CD4-positive, CD25-positive, alpha-beta regulatory T cell (primary cell): ENCODE measurements at regions not wholly inside any gene's neighbourhood (a gene's known extent, or its start where the extent isn't known, plus 50 kb on each side); places are given as distances from the start of the nearest gene placed in this dataset.
"Not testable (repeated sequence)": the region's sequence is repeated elsewhere in the genome, so short reads cannot be mapped to it uniquely, and the experiment has no call there.

Experiments used
- ATAC-seq, 2 donors: fragments of 150-1000 bp; cut with Tn5 transposase; one replicate each; pipeline ENCODE4 v1.10.0; 2021; ENCODE audit warnings: low read depth in 2 of 2, moderate number of reproducible peaks in 2 of 2, moderate library complexity in 1 of 2
- DNase-seq, 3 donors: peaks; one replicate each; pipeline versions ENCODE4 v3.0.0 to v3.0.0-alpha.2; 2012 to 2022; ENCODE audit warnings: mixed read lengths in 1 of 3
- H3K27ac ChIP-seq: one replicate; pipeline ENCODE4 v1.7.0; 2013; ENCODE audit warnings: mild to moderate bottlenecking, low read length; ENCODE audit not compliant: insufficient read depth, poor library complexity, severe bottlenecking
- H3K27me3 ChIP-seq: one replicate; pipeline ENCODE4 v1.7.0; 2013; ENCODE audit warnings: low read length; ENCODE audit not compliant: control insufficient read depth, insufficient read depth
- H3K36me3 ChIP-seq: one replicate; pipeline ENCODE4 v1.7.0; 2013; ENCODE audit warnings: mild to moderate bottlenecking, low read length, moderate library complexity; ENCODE audit not compliant: control insufficient read depth, insufficient read depth
- H3K4me1 ChIP-seq: 2 replicates; pipeline ENCODE4 v1.7.0; 2013; ENCODE audit warnings: mild to moderate bottlenecking, low read length; ENCODE audit not compliant: insufficient read depth, control insufficient read depth, poor library complexity, severe bottlenecking
- H3K4me3 ChIP-seq: one replicate; pipeline ENCODE4 v1.7.0; 2013; ENCODE audit warnings: low read depth, mild to moderate bottlenecking, low read length, moderate library complexity
- H3K9me3 ChIP-seq, 2 experiments: 1 replicate in 1 of 2; 2 replicates in 1 of 2; pipeline ENCODE4 v1.7.0; 2013; ENCODE audit warnings: low read length in 2 of 2, mild to moderate bottlenecking in 1 of 2, moderate library complexity in 1 of 2; ENCODE audit not compliant: control insufficient read depth in 2 of 2
- H3K27ac Mint-ChIP-seq, 3 donors: one replicate each; pipeline ENCODE4 v1.8.0; 2020 to 2022; ENCODE audit warnings: mild to moderate bottlenecking in 3 of 3, mixed read lengths in 3 of 3, moderate library complexity in 2 of 3
- H3K27me3 Mint-ChIP-seq: one replicate; pipeline ENCODE4 v1.8.0; 2022; ENCODE audit warnings: mild to moderate bottlenecking, mixed read lengths
- H3K36me3 Mint-ChIP-seq: one replicate; pipeline ENCODE4 v1.8.0; 2020; ENCODE audit warnings: mixed read lengths
- H3K4me1 Mint-ChIP-seq, 4 donors: one replicate each; pipeline ENCODE4 v1.8.0; 2020 to 2022; ENCODE audit warnings: mixed read lengths in 4 of 4, mild to moderate bottlenecking in 1 of 4
- H3K4me3 Mint-ChIP-seq, 4 donors: one replicate each; pipeline ENCODE4 v1.8.0; 2020 to 2022; ENCODE audit warnings: mild to moderate bottlenecking in 4 of 4, mixed read lengths in 4 of 4, moderate library complexity in 3 of 4
- H3K9me3 Mint-ChIP-seq, 7 donors: one replicate each; pipeline ENCODE4 v1.8.0; 2020 to 2022; ENCODE audit warnings: mixed read lengths in 7 of 7, mild to moderate bottlenecking in 3 of 7, moderate library complexity in 2 of 7

DNA sequence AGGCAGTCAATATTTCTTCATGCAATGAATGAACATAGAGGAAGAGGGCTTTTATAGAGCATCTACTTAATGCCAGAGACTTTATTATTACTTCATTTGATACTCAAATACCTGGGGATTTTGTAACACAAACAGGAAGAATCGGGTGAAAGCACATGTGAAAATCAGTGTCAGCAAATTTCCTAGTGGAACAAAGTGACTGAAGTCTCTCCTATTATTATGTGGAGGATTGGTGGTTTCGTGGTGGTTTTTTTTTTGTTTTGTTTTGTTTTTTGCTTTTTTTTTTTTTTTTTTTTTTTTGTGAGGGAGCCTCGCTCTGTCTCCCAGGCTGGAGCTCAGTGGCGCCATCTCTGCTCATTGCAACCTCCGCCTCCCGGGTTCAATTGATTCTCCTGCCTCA is 207.0 kb downstream of the RRAGB start:
- Mint-ChIP-seq H3K27ac (no peak overlapping the region), H3K4me3 (peak overlapping the region in 1 of 4 donors; percentile 68), H3K9me3 (peaks cover 0 to 12% (median 1%) of the 10 kb centered on the region in 7 donors), H3K27me3 (no peaks in the 10 kb centered on the region), H3K36me3 (no peaks in the 10 kb centered on the region), H3K4me1 (peaks cover 0 to 4% (median 0%) of the 10 kb centered on the region in 4 donors)
- DNase-seq (no peak), ATAC-seq (no peak)
- Histone ChIP-seq H3K36me3 (no peaks in the 10 kb centered on the region), H3K9me3 (no peaks in the 10 kb centered on the region), H3K4me3 (no peak overlapping the region), H3K27ac (no peak overlapping the region), H3K27me3 (no peaks in the 10 kb centered on the region), H3K4me1 (no peaks in the 10 kb centered on the region)

DNA sequence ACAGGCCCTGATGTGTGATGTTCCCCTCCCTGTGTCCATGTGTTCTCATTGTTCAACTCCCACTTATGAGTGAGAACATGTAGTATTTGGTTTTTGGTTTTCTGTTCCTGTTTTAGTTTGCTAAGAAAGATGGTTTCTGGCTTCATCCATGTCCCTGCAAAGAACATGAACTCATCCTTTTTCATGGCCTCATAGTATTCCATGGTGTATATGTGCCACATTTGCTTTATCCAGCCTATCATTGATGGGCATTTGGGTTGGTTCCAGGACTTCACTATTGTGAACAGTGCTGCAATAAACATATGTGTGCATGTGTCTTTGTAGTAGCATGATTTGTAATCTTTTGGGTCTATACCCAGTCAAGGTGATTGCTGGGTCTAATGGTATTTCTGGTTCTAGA is 211.0 kb downstream of the RRAGB start:
- H3K27ac ChIP-seq, H3K4me3 Mint-ChIP-seq, H3K4me1 Mint-ChIP-seq, DNase-seq, H3K9me3 ChIP-seq, H3K4me1 ChIP-seq, H3K27me3 Mint-ChIP-seq, ATAC-seq, H3K27ac Mint-ChIP-seq, H3K36me3 ChIP-seq, H3K4me3 ChIP-seq, H3K36me3 Mint-ChIP-seq, H3K27me3 ChIP-seq: not testable (repeated sequence)
- peaks cover 0 to 16% (median under 1%) of the 10 kb centered on the region in 7 donors for H3K9me3 Mint-ChIP-seq
